ES-I3 (cell line): ENCODE measurements at regions not wholly inside any gene's neighbourhood (a gene's known extent, or its start where the extent isn't known, plus 50 kb on each side); places are given as distances from the start of the nearest gene placed in this dataset.

Source experiments
- H3K36me3 ChIP-seq: 2 replicates; pipeline ENCODE4 v1.6.1; 2013; ENCODE audit warnings: mild to moderate bottlenecking, low read length, control low read depth, moderate library complexity; ENCODE audit not compliant: insufficient read depth
- H3K4me1 ChIP-seq: 2 replicates; pipeline ENCODE4 v1.6.1; 2013; ENCODE audit warnings: mild to moderate bottlenecking, control low read depth, low read length; ENCODE audit not compliant: insufficient read depth
- H3K9ac ChIP-seq: 2 replicates; pipeline ENCODE4 v1.6.1; 2013; ENCODE audit warnings: low read depth, mild to moderate bottlenecking, low read length, moderate library complexity
- H3K9me3 ChIP-seq: 2 replicates; pipeline ENCODE4 v1.6.1; 2013; ENCODE audit warnings: mild to moderate bottlenecking, low read length, moderate library complexity; ENCODE audit not compliant: control insufficient read depth, insufficient read depth

DNA sequence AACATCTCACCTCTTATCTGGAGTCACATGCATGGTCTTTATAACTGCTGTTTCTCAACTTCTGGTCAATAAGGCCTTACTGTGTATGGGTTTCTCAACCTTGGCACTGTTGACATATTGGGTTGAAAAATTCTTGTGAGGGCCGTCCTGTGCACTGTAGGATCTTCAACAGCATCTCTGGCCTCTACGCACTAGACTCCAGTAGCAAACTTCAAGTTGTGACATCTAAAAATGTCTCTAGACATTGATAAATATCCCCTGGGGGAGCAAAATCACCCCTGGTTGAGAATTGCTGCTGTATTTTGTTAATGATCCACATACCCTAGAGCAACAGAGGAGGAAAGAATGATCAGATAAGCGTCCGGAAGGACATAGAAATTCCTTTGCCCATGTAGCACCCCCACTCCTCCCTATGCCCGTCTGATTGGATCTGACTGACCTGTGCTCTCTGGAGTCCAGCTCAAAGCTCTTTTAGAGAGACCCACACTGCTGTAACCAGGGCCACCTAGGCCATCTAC, 423.5 kb upstream of the ZMIZ1 start:
- Histone ChIP-seq H3K9ac (no peak overlapping the region), H3K4me1 (no peaks in the 10 kb centered on the region)

GRCh38 chr10:78645975-78646374, 422.8 kb upstream of the ZMIZ1 start:
- Histone ChIP-seq H3K9ac (no peak overlapping the region), H3K9me3 (no peaks in the 10 kb centered on the region), H3K36me3 (no peaks in the 10 kb centered on the region), H3K4me1 (no peaks in the 10 kb centered on the region)

More for the DNA sequence above, 423.5 kb upstream of the ZMIZ1 start:
- H3K9me3 ChIP-seq = no peaks in the 10 kb centered on the region
- H3K36me3 ChIP-seq = no peaks in the 10 kb centered on the region

- Histone ChIP-seq H3K4me1 (no peaks in the 10 kb centered on the region), H3K36me3 (no peaks in the 10 kb centered on the region), H3K9me3 (no peaks in the 10 kb centered on the region), H3K9ac (no peak overlapping the region)
Measured at GRCh38 chr10:78648256-78648860, 420.4 kb upstream of the ZMIZ1 start.

- Histone ChIP-seq H3K9ac (no peak overlapping the region), H3K36me3 (no peaks in the 10 kb centered on the region), H3K4me1 (no peaks in the 10 kb centered on the region), H3K9me3 (no peaks in the 10 kb centered on the region)
Measured at GRCh38 chr10:78649429-78649828, 419.3 kb upstream of the ZMIZ1 start.

DNA sequence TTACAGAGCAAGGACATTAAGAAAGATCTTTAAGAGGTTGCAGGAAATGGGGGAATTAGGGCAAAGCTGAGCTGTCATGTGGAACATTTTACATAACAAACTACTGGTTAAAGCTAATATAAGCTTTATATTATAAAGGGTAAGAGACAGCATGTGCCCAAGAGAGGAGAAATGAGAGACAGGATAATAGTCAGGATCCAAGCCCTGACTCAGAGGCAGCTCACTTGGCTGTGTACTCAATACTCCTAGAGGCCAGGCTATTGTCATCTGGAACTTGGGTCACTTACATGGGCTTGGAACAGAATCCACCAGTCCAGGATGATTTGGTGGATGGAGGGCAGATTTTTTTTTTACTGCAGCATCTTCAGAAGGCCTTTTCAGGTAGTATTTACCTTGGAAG, 418.6 kb upstream of the ZMIZ1 start:
- Histone ChIP-seq H3K9me3 (no peaks in the 10 kb centered on the region), H3K4me1 (no peaks in the 10 kb centered on the region), H3K9ac (no peak overlapping the region), H3K36me3 (no peaks in the 10 kb centered on the region)

DNA sequence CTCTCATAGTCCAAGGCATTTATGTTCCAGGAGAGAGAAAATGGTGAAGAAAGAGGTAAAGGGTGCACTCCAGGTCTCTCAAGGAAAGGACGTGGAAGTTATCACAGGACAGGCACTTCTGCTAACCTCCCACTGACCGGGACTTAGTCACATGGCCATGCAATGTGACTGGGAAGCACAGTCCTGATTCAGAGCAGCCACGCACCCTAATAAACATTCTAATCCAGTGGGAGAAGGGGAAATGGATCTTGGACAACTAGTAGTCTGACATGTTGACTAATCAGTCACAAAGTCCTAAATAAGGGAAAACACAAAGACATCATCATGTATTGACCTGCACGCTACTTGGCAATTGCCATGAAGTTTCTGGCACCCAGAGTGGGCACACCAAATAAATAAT, 417.5 kb upstream of the ZMIZ1 start:
- no peaks in the 10 kb centered on the region for H3K9me3 ChIP-seq
- no peaks in the 10 kb centered on the region for H3K36me3 ChIP-seq
- 0 out of 2 replicates have a peak, but pooled peaks cover under 1% of the 10 kb centered on the region for H3K4me1 ChIP-seq

GRCh38 chr10:78653555-78653954, 415.2 kb upstream of the ZMIZ1 start:
- Histone ChIP-seq H3K9ac (no peak overlapping the region), H3K9me3 (no peaks in the 10 kb centered on the region), H3K4me1 (0 out of 2 replicates have a peak, but pooled peaks cover 3% of the 10 kb centered on the region), H3K36me3 (no peaks in the 10 kb centered on the region)

More for the DNA sequence above, 417.5 kb upstream of the ZMIZ1 start:
- H3K9ac ChIP-seq = no peak overlapping the region

GRCh38 chr10:78654047-78654590, 414.6 kb upstream of the ZMIZ1 start:
- H3K9ac ChIP-seq = no peak overlapping the region
- H3K9me3 ChIP-seq = no peaks in the 10 kb centered on the region
- H3K4me1 ChIP-seq = 0 out of 2 replicates have a peak, but pooled peaks cover 3% of the 10 kb centered on the region
- H3K36me3 ChIP-seq = no peaks in the 10 kb centered on the region

- Histone ChIP-seq H3K9me3 (no peaks in the 10 kb centered on the region), H3K36me3 (no peaks in the 10 kb centered on the region), H3K4me1 (0 out of 2 replicates have a peak, but pooled peaks cover 3% of the 10 kb centered on the region), H3K9ac (no peak overlapping the region)
Measured at GRCh38 chr10:78655979-78656378, 412.8 kb upstream of the ZMIZ1 start.

GRCh38 chr10:78656417-78657162, 412.2 kb upstream of the ZMIZ1 start:
- H3K9ac ChIP-seq = no peak overlapping the region

DNA sequence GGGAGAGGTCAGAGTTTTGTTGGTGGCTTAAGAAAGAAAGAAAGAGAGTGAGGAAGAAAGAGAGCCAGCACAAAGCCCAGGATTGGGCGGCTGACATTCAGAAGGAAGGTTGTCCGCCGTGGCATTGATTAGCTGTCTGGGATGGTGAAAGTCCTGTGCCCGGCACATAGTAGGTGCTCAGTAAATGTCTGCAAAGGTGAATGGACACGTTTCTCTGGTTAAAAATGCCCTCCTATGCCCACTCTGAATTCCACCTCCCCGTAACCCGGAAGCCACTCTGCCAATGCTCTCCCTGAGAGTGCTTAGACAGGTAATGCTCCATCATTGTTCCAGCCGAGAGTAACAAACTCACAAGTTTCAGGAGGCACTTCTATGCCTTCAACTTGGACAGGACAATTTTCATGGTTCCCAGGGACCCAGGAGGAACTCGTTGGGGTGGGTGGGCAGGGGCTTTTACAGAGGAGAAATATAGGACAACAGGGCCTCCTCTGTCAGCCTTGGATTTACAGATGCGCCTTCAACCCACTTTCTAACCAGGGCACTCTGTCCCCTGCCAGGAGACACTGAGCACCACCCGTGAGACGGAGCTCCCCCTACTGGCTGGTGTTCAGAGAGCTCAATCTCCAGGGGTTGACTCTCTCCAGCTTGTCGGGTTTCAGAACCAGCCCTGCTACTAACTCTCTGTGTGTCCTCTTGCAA, 411.5 kb upstream of the ZMIZ1 start:
- H3K9ac ChIP-seq = no peak overlapping the region
- no peaks in the 10 kb centered on the region for H3K9me3 ChIP-seq
- H3K4me1 ChIP-seq = 0 out of 2 replicates have a peak, but pooled peaks cover 3% of the 10 kb centered on the region
- H3K36me3 ChIP-seq = no peaks in the 10 kb centered on the region

More at GRCh38 chr10:78656417-78657162, 412.2 kb upstream of the ZMIZ1 start:
- H3K4me1 ChIP-seq = 0 out of 2 replicates have a peak, but pooled peaks cover 3% of the 10 kb centered on the region
- H3K9me3 ChIP-seq = no peaks in the 10 kb centered on the region
- no peaks in the 10 kb centered on the region for H3K36me3 ChIP-seq

DNA sequence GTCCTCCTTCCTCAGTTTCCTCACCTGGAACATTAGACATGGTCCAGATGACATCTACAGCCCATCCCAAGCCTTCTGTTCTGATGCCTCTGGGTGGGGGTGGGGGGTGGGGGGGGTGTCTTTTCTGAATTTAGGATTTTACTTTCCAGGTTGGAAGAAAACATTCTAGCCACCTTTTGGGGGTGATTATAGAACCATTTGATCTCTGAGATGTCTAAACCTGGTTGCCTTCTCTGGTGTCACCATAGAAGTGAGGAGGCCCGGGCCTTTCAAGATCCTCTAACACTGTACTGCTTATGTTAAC, 411.0 kb upstream of the ZMIZ1 start:
- H3K9me3 ChIP-seq = no peaks in the 10 kb centered on the region
- H3K36me3 ChIP-seq = no peaks in the 10 kb centered on the region
- no peak overlapping the region for H3K9ac ChIP-seq
- 0 out of 2 replicates have a peak, but pooled peaks cover 3% of the 10 kb centered on the region for H3K4me1 ChIP-seq

GRCh38 chr10:78658645-78659597, 409.8 kb upstream of the ZMIZ1 start:
- Histone ChIP-seq H3K4me1 (0 out of 2 replicates have a peak, but pooled peaks cover 3% of the 10 kb centered on the region), H3K36me3 (no peaks in the 10 kb centered on the region), H3K9ac (no peak overlapping the region), H3K9me3 (0 out of 2 replicates have a peak, but pooled peaks cover 4% of the 10 kb centered on the region)
